ENCODE measurements at regions not wholly inside any gene's neighbourhood (a gene's known extent, or its start where the extent isn't known, plus 50 kb on each side); places are given as distances from the start of the nearest gene placed in this dataset.
"Not testable (repeated sequence)": the region's sequence is repeated elsewhere in the genome, so short reads cannot be mapped to it uniquely, and the experiment has no call there.

DNA sequence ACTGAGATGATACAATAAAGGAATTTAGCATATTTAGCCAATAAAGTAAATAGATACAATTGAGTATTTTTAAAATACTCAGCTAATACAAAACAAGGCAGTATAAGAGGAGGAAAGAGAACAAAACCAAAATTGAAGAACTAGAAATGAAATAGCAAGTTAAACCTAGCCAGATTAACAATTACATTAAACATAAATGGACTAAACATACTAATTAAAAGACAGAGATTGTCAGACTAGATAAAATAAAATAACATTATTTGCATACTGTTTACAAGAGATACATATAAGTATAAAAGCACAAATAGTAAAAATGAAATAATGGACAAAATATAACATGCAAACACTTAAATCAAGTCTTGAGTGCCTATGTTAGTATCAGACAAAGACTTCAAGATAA is 517.7 kb upstream of the PHF14 start:
- Mint-ChIP-seq H3K27ac (no peak overlapping the region), H3K4me3 (no peak overlapping the region), H3K27me3 (ENCODE audit: low read depth) (no peaks in the 10 kb centered on the region), H3K36me3 (ENCODE audit: low read depth) (no peaks in the 10 kb centered on the region), H3K9me3 (peaks cover 8% of the 10 kb centered on the region), H3K4me1 (no peaks in the 10 kb centered on the region)
- TF ChIP-seq CTCF (IDR thresholded peaks at IDR 0.05; ENCODE audit: unreplicated experiment in 3 of 3) = no peak

DNA sequence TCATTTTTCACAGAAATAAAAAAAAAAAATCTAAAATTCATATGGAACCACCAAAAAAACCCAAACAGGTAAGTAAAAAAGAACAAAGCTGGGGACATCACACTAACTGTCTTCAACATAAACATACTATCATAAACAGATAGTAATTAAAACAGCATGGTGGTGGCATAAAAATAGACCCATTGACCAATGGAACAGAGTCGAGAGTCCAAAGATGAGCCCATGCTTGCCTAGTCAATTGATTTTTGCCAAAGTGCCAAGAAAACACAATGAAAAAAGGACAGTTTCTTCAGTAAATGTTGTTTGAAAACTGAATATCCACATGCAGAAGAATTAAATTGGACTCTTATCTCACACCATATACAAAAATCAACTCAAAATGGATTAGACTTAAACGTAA is 513.2 kb upstream of the PHF14 start:
- Mint-ChIP-seq H3K36me3 (ENCODE audit: low read depth) (no peaks in the 10 kb centered on the region), H3K4me1 (no peaks in the 10 kb centered on the region), H3K4me3 (no peak overlapping the region), H3K27me3 (ENCODE audit: low read depth) (no peaks in the 10 kb centered on the region), H3K27ac (no peak overlapping the region), H3K9me3 (peaks cover 5% of the 10 kb centered on the region)
- no peak for TF ChIP-seq CTCF (IDR thresholded peaks at IDR 0.05; ENCODE audit: unreplicated experiment in 3 of 3)

DNA sequence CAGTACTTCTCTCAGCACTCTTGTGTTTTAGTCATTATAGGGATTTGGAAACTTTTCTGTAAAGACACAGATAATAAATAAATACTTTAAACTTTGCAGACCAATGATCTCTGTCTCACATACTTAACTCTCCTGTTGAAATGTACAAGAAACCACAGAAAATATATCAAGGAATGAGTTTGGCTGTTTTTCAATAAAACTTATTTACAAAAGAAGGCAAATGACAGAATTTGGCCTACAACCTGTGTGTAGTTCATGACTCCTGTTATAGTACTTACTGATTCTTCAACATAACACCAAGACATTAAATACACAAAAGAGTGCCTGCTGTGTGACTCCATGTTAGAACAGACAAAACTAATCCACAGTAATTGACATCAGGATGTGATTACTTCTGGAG is 510.0 kb upstream of the PHF14 start:
- no peaks in the 10 kb centered on the region for H3K36me3 Mint-ChIP-seq (ENCODE audit: low read depth)
- H3K9me3 Mint-ChIP-seq = peaks cover 4% of the 10 kb centered on the region
- no peak overlapping the region for H3K4me3 Mint-ChIP-seq
- H3K27ac Mint-ChIP-seq = no peak overlapping the region
- H3K4me1 Mint-ChIP-seq = no peaks in the 10 kb centered on the region
- no peak for TF ChIP-seq CTCF (IDR thresholded peaks at IDR 0.05; ENCODE audit: unreplicated experiment in 3 of 3)
- H3K27me3 Mint-ChIP-seq (ENCODE audit: low read depth) = no peaks in the 10 kb centered on the region

DNA sequence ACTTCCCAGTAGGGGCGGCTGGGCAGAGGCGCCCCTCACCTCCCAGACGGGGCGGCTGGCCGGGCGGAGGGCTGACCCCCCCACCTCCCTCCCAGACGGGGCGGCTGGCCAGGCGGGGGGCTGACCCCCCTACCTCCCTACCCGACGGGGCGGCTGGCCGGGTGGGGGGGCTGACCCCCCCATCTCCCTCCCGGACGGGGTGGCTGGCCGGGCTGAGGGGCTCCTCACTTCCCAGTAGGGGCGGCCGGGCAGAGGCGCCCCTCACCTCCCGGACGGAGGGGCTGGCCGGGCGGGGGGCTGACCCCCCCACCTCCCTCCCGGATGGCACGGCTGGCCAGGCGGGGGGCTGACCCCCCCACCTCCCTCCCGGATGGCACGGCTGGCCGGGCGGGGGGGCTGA is 508.1 kb upstream of the PHF14 start:
- not testable (repeated sequence) for H3K36me3 Mint-ChIP-seq (ENCODE audit: low read depth); H3K27me3 Mint-ChIP-seq (ENCODE audit: low read depth); H3K9me3 Mint-ChIP-seq; H3K4me3 Mint-ChIP-seq; H3K4me1 Mint-ChIP-seq; H3K27ac Mint-ChIP-seq

DNA sequence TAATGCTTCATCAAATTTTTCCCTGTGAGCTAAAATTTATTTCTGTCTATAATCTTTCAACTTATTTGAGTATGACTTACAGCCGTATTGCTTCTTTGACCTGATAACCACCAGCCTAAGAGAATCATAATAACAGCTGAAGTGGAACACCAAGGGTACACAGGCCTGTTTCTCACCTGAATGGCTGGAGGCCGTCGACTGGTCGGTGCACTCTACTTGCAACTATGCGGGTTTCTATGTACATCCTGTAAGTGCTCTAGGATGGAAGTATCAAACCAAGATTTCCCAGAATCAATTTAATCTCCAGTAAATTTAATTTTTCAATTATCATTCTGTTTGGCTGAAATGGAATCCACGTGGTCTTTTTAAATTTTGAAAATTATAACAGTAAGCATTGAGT is 504.8 kb upstream of the PHF14 start:
- peaks cover 2% of the 10 kb centered on the region for H3K9me3 Mint-ChIP-seq
- peaks cover 6% of the 10 kb centered on the region for H3K4me1 Mint-ChIP-seq
- H3K4me3 Mint-ChIP-seq = no peak overlapping the region
- no peaks in the 10 kb centered on the region for H3K27me3 Mint-ChIP-seq (ENCODE audit: low read depth)
- no peaks in the 10 kb centered on the region for H3K36me3 Mint-ChIP-seq (ENCODE audit: low read depth)
- no peak overlapping the region for H3K27ac Mint-ChIP-seq
- TF ChIP-seq CTCF (IDR thresholded peaks at IDR 0.05; ENCODE audit: unreplicated experiment in 3 of 3) = no peak

DNA sequence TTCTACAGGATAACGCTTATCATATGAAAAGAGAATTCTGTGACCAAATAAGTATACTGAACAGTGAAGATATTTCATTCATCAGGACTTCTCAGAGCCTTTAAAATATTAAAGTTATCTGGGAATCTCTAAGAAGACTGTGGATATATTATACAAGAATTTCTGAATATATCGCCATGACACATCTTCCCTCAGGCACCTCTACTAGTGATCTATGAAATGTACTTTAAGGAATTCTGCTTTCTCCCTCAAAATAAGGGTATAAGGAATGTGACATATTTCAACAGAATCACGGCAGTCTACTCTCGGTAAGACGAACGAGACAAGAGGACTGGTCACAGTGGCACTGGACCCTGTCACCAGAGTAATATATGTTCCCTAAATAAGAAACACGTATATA is 504.2 kb upstream of the PHF14 start:
- Mint-ChIP-seq H3K36me3 (ENCODE audit: low read depth) (no peaks in the 10 kb centered on the region), H3K27me3 (ENCODE audit: low read depth) (no peaks in the 10 kb centered on the region), H3K9me3 (peaks cover 2% of the 10 kb centered on the region), H3K27ac (no peak overlapping the region), H3K4me3 (no peak overlapping the region), H3K4me1 (peaks cover 6% of the 10 kb centered on the region)
- no peak for TF ChIP-seq CTCF (IDR thresholded peaks at IDR 0.05; ENCODE audit: unreplicated experiment in 3 of 3)
